ENCODE measurements at regions not wholly inside any gene's neighbourhood (a gene's known extent, or its start where the extent isn't known, plus 50 kb on each side); places are given as distances from the start of the nearest gene placed in this dataset.

- Histone ChIP-seq H3K9me3 (ENCODE audit: control insufficient read depth in 2 of 2, low read length in 2 of 2) (no peaks in the 10 kb centered on the region), H3K4me1 (ENCODE audit: control insufficient read depth in 2 of 2, insufficient read depth in 2 of 2, low read length in 2 of 2) (no peaks in the 10 kb centered on the region), H3K4me3 (ENCODE audit: low read length in 2 of 2) (no peak overlapping the region), H3K9ac (ENCODE audit: low read depth in 1 of 2, low read length in 2 of 2) (no peak overlapping the region), H3K27me3 (ENCODE audit: control insufficient read depth in 2 of 2, insufficient read depth in 2 of 2, low read length in 2 of 2) (no peaks in the 10 kb centered on the region), H3K36me3 (ENCODE audit: control insufficient read depth in 2 of 2, insufficient read depth in 2 of 2, low read length in 2 of 2) (no peaks in the 10 kb centered on the region), H3K27ac (ENCODE audit: low read depth in 2 of 2, low read length in 2 of 2) (no peak overlapping the region)
These were observed 495.7 kb downstream of the SLITRK1 start for GRCh38 chr13:83386609-83387008.

- no peak overlapping the region for H3K4me3 ChIP-seq (ENCODE audit: low read length in 2 of 2)
- peaks cover 0 to 2% of the 10 kb centered on the region in 2 donors for H3K9me3 ChIP-seq (ENCODE audit: control insufficient read depth in 2 of 2, low read length in 2 of 2)
- H3K4me1 ChIP-seq (ENCODE audit: control insufficient read depth in 2 of 2, insufficient read depth in 2 of 2, low read length in 2 of 2) = no peaks in the 10 kb centered on the region
- no peak overlapping the region for H3K9ac ChIP-seq (ENCODE audit: low read depth in 1 of 2, low read length in 2 of 2)
- H3K27ac ChIP-seq (ENCODE audit: low read depth in 2 of 2, low read length in 2 of 2) = no peak overlapping the region
- no peaks in the 10 kb centered on the region for H3K27me3 ChIP-seq (ENCODE audit: control insufficient read depth in 2 of 2, insufficient read depth in 2 of 2, low read length in 2 of 2)
- no peaks in the 10 kb centered on the region for H3K36me3 ChIP-seq (ENCODE audit: control insufficient read depth in 2 of 2, insufficient read depth in 2 of 2, low read length in 2 of 2)
These were observed 503.4 kb downstream of the SLITRK1 start for GRCh38 chr13:83378908-83379307.

- Histone ChIP-seq H3K9ac (ENCODE audit: low read depth in 1 of 2, low read length in 2 of 2) (no peak overlapping the region), H3K27ac (ENCODE audit: low read depth in 2 of 2, low read length in 2 of 2) (no peak overlapping the region), H3K4me3 (ENCODE audit: low read length in 2 of 2) (no peak overlapping the region), H3K4me1 (ENCODE audit: control insufficient read depth in 2 of 2, insufficient read depth in 2 of 2, low read length in 2 of 2) (no peaks in the 10 kb centered on the region), H3K9me3 (ENCODE audit: control insufficient read depth in 2 of 2, low read length in 2 of 2) (peaks cover 0 to 2% of the 10 kb centered on the region in 2 donors), H3K36me3 (ENCODE audit: control insufficient read depth in 2 of 2, insufficient read depth in 2 of 2, low read length in 2 of 2) (no peaks in the 10 kb centered on the region), H3K27me3 (ENCODE audit: control insufficient read depth in 2 of 2, insufficient read depth in 2 of 2, low read length in 2 of 2) (no peaks in the 10 kb centered on the region)
These were observed 504.8 kb downstream of the SLITRK1 start for GRCh38 chr13:83377491-83377890.

- no peaks in the 10 kb centered on the region for H3K27me3 ChIP-seq (ENCODE audit: control insufficient read depth in 2 of 2, insufficient read depth in 2 of 2, low read length in 2 of 2)
- H3K9ac ChIP-seq (ENCODE audit: low read depth in 1 of 2, low read length in 2 of 2) = no peak overlapping the region
- no peaks in the 10 kb centered on the region for H3K4me1 ChIP-seq (ENCODE audit: control insufficient read depth in 2 of 2, insufficient read depth in 2 of 2, low read length in 2 of 2)
These were observed 509.5 kb downstream of the SLITRK1 start for GRCh38 chr13:83372786-83373185.

GRCh38 chr13:83365723-83366122, 516.6 kb downstream of the SLITRK1 start:
- H3K9me3 ChIP-seq (ENCODE audit: control insufficient read depth in 2 of 2, low read length in 2 of 2) = no peaks in the 10 kb centered on the region
- H3K9ac ChIP-seq (ENCODE audit: low read depth in 1 of 2, low read length in 2 of 2) = no peak overlapping the region
- no peak overlapping the region for H3K4me3 ChIP-seq (ENCODE audit: low read length in 2 of 2)

More at GRCh38 chr13:83372786-83373185, 509.5 kb downstream of the SLITRK1 start:
- H3K4me3 ChIP-seq (ENCODE audit: low read length in 2 of 2) = no peak overlapping the region
- H3K36me3 ChIP-seq (ENCODE audit: control insufficient read depth in 2 of 2, insufficient read depth in 2 of 2, low read length in 2 of 2) = no peaks in the 10 kb centered on the region
- peaks cover 0 to 2% of the 10 kb centered on the region in 2 donors for H3K9me3 ChIP-seq (ENCODE audit: control insufficient read depth in 2 of 2, low read length in 2 of 2)
- no peak overlapping the region for H3K27ac ChIP-seq (ENCODE audit: low read depth in 2 of 2, low read length in 2 of 2)

GRCh38 chr13:83355041-83355440, 527.2 kb downstream of the SLITRK1 start:
- Histone ChIP-seq H3K36me3 (ENCODE audit: control insufficient read depth in 2 of 2, insufficient read depth in 2 of 2, low read length in 2 of 2) (no peaks in the 10 kb centered on the region), H3K27ac (ENCODE audit: low read depth in 2 of 2, low read length in 2 of 2) (no peak overlapping the region), H3K9ac (ENCODE audit: low read depth in 1 of 2, low read length in 2 of 2) (no peak overlapping the region), H3K4me3 (ENCODE audit: low read length in 2 of 2) (no peak overlapping the region), H3K9me3 (ENCODE audit: control insufficient read depth in 2 of 2, low read length in 2 of 2) (no peaks in the 10 kb centered on the region), H3K4me1 (ENCODE audit: control insufficient read depth in 2 of 2, insufficient read depth in 2 of 2, low read length in 2 of 2) (no peaks in the 10 kb centered on the region), H3K27me3 (ENCODE audit: control insufficient read depth in 2 of 2, insufficient read depth in 2 of 2, low read length in 2 of 2) (no peaks in the 10 kb centered on the region)

More at GRCh38 chr13:83365723-83366122, 516.6 kb downstream of the SLITRK1 start:
- no peaks in the 10 kb centered on the region for H3K4me1 ChIP-seq (ENCODE audit: control insufficient read depth in 2 of 2, insufficient read depth in 2 of 2, low read length in 2 of 2)
- H3K27ac ChIP-seq (ENCODE audit: low read depth in 2 of 2, low read length in 2 of 2) = no peak overlapping the region
- no peaks in the 10 kb centered on the region for H3K36me3 ChIP-seq (ENCODE audit: control insufficient read depth in 2 of 2, insufficient read depth in 2 of 2, low read length in 2 of 2)
- H3K27me3 ChIP-seq (ENCODE audit: control insufficient read depth in 2 of 2, insufficient read depth in 2 of 2, low read length in 2 of 2) = no peaks in the 10 kb centered on the region

- Histone ChIP-seq H3K9me3 (ENCODE audit: control insufficient read depth in 2 of 2, low read length in 2 of 2) (no peaks in the 10 kb centered on the region), H3K9ac (ENCODE audit: low read depth in 1 of 2, low read length in 2 of 2) (no peak overlapping the region)
These were observed 529.9 kb downstream of the SLITRK1 start for GRCh38 chr13:83352391-83352790.

GRCh38 chr13:83350569-83350968, 531.7 kb downstream of the SLITRK1 start:
- Histone ChIP-seq H3K9ac (ENCODE audit: low read depth in 1 of 2, low read length in 2 of 2) (no peak overlapping the region), H3K9me3 (ENCODE audit: control insufficient read depth in 2 of 2, low read length in 2 of 2) (no peaks in the 10 kb centered on the region), H3K36me3 (ENCODE audit: control insufficient read depth in 2 of 2, insufficient read depth in 2 of 2, low read length in 2 of 2) (no peaks in the 10 kb centered on the region), H3K4me3 (ENCODE audit: low read length in 2 of 2) (no peak overlapping the region), H3K4me1 (ENCODE audit: control insufficient read depth in 2 of 2, insufficient read depth in 2 of 2, low read length in 2 of 2) (no peaks in the 10 kb centered on the region), H3K27ac (ENCODE audit: low read depth in 2 of 2, low read length in 2 of 2) (no peak overlapping the region), H3K27me3 (ENCODE audit: control insufficient read depth in 2 of 2, insufficient read depth in 2 of 2, low read length in 2 of 2) (no peaks in the 10 kb centered on the region)

More at GRCh38 chr13:83352391-83352790, 529.9 kb downstream of the SLITRK1 start:
- Histone ChIP-seq H3K27ac (ENCODE audit: low read depth in 2 of 2, low read length in 2 of 2) (no peak overlapping the region), H3K4me1 (ENCODE audit: control insufficient read depth in 2 of 2, insufficient read depth in 2 of 2, low read length in 2 of 2) (no peaks in the 10 kb centered on the region), H3K4me3 (ENCODE audit: low read length in 2 of 2) (no peak overlapping the region), H3K27me3 (ENCODE audit: control insufficient read depth in 2 of 2, insufficient read depth in 2 of 2, low read length in 2 of 2) (no peaks in the 10 kb centered on the region), H3K36me3 (ENCODE audit: control insufficient read depth in 2 of 2, insufficient read depth in 2 of 2, low read length in 2 of 2) (no peaks in the 10 kb centered on the region)

- no peaks in the 10 kb centered on the region for H3K36me3 ChIP-seq (ENCODE audit: control insufficient read depth in 2 of 2, insufficient read depth in 2 of 2, low read length in 2 of 2)
- H3K4me3 ChIP-seq (ENCODE audit: low read length in 2 of 2) = no peak overlapping the region
- no peaks in the 10 kb centered on the region for H3K9me3 ChIP-seq (ENCODE audit: control insufficient read depth in 2 of 2, low read length in 2 of 2)
- H3K27me3 ChIP-seq (ENCODE audit: control insufficient read depth in 2 of 2, insufficient read depth in 2 of 2, low read length in 2 of 2) = no peaks in the 10 kb centered on the region
- H3K27ac ChIP-seq (ENCODE audit: low read depth in 2 of 2, low read length in 2 of 2) = no peak overlapping the region
- no peak overlapping the region for H3K9ac ChIP-seq (ENCODE audit: low read depth in 1 of 2, low read length in 2 of 2)
- H3K4me1 ChIP-seq (ENCODE audit: control insufficient read depth in 2 of 2, insufficient read depth in 2 of 2, low read length in 2 of 2) = no peaks in the 10 kb centered on the region
These were observed 537.8 kb downstream of the SLITRK1 start for GRCh38 chr13:83344518-83344917.

GRCh38 chr13:83340170-83340569, 542.1 kb downstream of the SLITRK1 start:
- Histone ChIP-seq H3K9ac (ENCODE audit: low read depth in 1 of 2, low read length in 2 of 2) (no peak overlapping the region), H3K4me1 (ENCODE audit: control insufficient read depth in 2 of 2, insufficient read depth in 2 of 2, low read length in 2 of 2) (no peaks in the 10 kb centered on the region), H3K4me3 (ENCODE audit: low read length in 2 of 2) (no peak overlapping the region), H3K36me3 (ENCODE audit: control insufficient read depth in 2 of 2, insufficient read depth in 2 of 2, low read length in 2 of 2) (no peaks in the 10 kb centered on the region), H3K27me3 (ENCODE audit: control insufficient read depth in 2 of 2, insufficient read depth in 2 of 2, low read length in 2 of 2) (no peaks in the 10 kb centered on the region), H3K27ac (ENCODE audit: low read depth in 2 of 2, low read length in 2 of 2) (no peak overlapping the region), H3K9me3 (ENCODE audit: control insufficient read depth in 2 of 2, low read length in 2 of 2) (no peaks in the 10 kb centered on the region)

Data from mucosa of rectum (tissue), 2 donors.